ENCODE measurements at regions not wholly inside any gene's neighbourhood (a gene's known extent, or its start where the extent isn't known, plus 50 kb on each side); places are given as distances from the start of the nearest gene placed in this dataset.
A peak's percentile ranks its signal among the peaks of the same experiment; 100 is the strongest.

GRCh38 chr2:156672556-156673332 is 236.6 kb downstream of the GPD2 start:
- CTCF ChIA-PET: no interaction called here

DNA sequence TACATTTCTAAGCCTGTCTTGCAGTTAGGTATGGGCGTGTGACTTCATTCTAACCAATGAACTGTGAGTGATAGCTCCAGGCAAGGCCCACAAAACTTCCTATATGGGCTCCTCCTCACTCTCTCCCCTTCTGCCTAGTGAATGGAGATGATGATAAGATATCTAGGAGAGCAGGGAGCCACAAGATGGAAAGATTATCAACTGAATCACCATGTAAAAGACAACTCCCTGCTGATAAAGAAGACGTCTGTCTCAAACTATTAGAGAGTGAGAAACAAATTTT is 237.1 kb downstream of the GPD2 start:
- peaks cover 31% of the 10 kb centered on the region for H3K4me1 Mint-ChIP-seq
- H3K9me3 Mint-ChIP-seq: peaks cover 16% of the 10 kb centered on the region
- peak; percentile 84 for ATAC-seq
- H3K27me3 Mint-ChIP-seq (ENCODE audit: low read depth): no peaks in the 10 kb centered on the region
- peaks cover 6% of the 10 kb centered on the region for H3K36me3 Mint-ChIP-seq
- DNase-seq (ENCODE audit: low spot score): no peak
- H3K27ac Mint-ChIP-seq: no peak overlapping the region
- POLR2A ChIA-PET: no interaction called here
- no peak overlapping the region for H3K4me3 Mint-ChIP-seq
- TF ChIP-seq OVOL2 (CRISPR knock-in tag; IDR thresholded peaks at IDR 0.05; ENCODE audit: borderline replicate concordance) (no peak), ZSCAN18 (CRISPR knock-in tag; IDR thresholded peaks at IDR 0.05) (no peak), NFYB (CRISPR knock-in tag; conservative IDR thresholded peaks at IDR 0.05; ENCODE audit: low read depth) (0 out of 2 replicates have a peak, but pooled peaks have one; percentile 33), TCF7 (CRISPR knock-in tag; IDR thresholded peaks at IDR 0.05; ENCODE audit: low read depth) (no peak), ZNF138 (CRISPR knock-in tag; conservative IDR thresholded peaks at IDR 0.05) (no peak)
- TF ChIP-seq, protein P1, sequence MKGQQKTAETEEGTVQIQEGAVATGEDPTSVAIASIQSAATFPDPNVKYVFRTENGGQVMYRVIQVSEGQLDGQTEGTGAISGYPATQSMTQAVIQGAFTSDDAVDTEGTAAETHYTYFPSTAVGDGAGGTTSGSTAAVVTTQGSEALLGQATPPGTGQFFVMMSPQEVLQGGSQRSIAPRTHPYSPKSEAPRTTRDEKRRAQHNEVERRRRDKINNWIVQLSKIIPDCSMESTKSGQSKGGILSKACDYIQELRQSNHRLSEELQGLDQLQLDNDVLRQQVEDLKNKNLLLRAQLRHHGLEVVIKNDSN (CRISPR knock-in tag; IDR thresholded peaks at IDR 0.05): 0 out of 2 replicates have a peak, but pooled peaks have one; percentile 33
- TF ChIP-seq, protein P2, sequence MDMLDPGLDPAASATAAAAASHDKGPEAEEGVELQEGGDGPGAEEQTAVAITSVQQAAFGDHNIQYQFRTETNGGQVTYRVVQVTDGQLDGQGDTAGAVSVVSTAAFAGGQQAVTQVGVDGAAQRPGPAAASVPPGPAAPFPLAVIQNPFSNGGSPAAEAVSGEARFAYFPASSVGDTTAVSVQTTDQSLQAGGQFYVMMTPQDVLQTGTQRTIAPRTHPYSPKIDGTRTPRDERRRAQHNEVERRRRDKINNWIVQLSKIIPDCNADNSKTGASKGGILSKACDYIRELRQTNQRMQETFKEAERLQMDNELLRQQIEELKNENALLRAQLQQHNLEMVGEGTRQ (CRISPR knock-in tag; IDR thresholded peaks at IDR 0.05): peak; percentile 33; the same call in 1 of the 2 replicates
- CTCF ChIA-PET: no interaction called here

More at GRCh38 chr2:156672556-156673332, 236.6 kb downstream of the GPD2 start:
- H3K9me3 Mint-ChIP-seq: peaks cover 21% of the 10 kb centered on the region
- DNase-seq (ENCODE audit: low spot score) (no peak), ATAC-seq (peak; percentile 38)
- 0 out of 2 replicates have a peak, but pooled peaks cover 2% of the 10 kb centered on the region for H3K27me3 Mint-ChIP-seq (ENCODE audit: low read depth)
- peaks cover 11% of the 10 kb centered on the region for H3K36me3 Mint-ChIP-seq
- TF ChIP-seq RELA (CRISPR knock-in tag; IDR thresholded peaks at IDR 0.05; ENCODE audit: borderline replicate concordance): no peak
- TF ChIP-seq, protein P3, sequence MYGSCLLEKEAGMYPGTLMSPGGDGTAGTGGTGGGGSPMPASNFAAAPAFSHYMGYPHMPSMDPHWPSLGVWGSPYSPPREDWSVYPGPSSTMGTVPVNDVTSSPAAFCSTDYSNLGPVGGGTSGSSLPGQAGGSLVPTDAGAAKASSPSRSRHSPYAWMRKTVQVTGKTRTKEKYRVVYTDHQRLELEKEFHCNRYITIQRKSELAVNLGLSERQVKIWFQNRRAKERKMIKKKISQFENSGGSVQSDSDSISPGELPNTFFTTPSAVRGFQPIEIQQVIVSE (CRISPR knock-in tag; IDR thresholded peaks at IDR 0.05; ENCODE audit: borderline replicate concordance): no peak
- TF ChIP-seq GTF2I (CRISPR knock-in tag; conservative IDR thresholded peaks at IDR 0.05): no peak
- no peak for TF ChIP-seq STAT6 (CRISPR knock-in tag; conservative IDR thresholded peaks at IDR 0.05; ENCODE audit: low read depth)
- no peak for TF ChIP-seq E2F5 (CRISPR knock-in tag; IDR thresholded peaks at IDR 0.05)
- no peak for TF ChIP-seq ZBTB21 (CRISPR knock-in tag; IDR thresholded peaks at IDR 0.05; ENCODE audit: borderline replicate concordance)
- no peak for TF ChIP-seq SMAD3 (CRISPR knock-in tag; IDR thresholded peaks at IDR 0.05; ENCODE audit: borderline replicate concordance)
- TF ChIP-seq ZNF423 (CRISPR knock-in tag; IDR thresholded peaks at IDR 0.05): no peak
- TF ChIP-seq HMGA2 (CRISPR knock-in tag; IDR thresholded peaks at IDR 0.05): no peak
- no peak overlapping the region for H3K27ac Mint-ChIP-seq
- POLR2A ChIA-PET: no interaction called here
- no peak overlapping the region for H3K4me3 Mint-ChIP-seq
- peaks cover 31% of the 10 kb centered on the region for H3K4me1 Mint-ChIP-seq
